22Rv1 (cell line): ENCODE measurements at regions not wholly inside any gene's neighbourhood (a gene's known extent, or its start where the extent isn't known, plus 50 kb on each side); places are given as distances from the start of the nearest gene placed in this dataset.

Source experiments
- ZFX ChIP-seq: fragments of 450-650 bp; IDR thresholded peaks from 2 replicates; pipeline ENCODE4 v1.6.1; 2017; ENCODE audit warnings: antibody characterized with exemption, borderline replicate concordance
- TF ChIP-seq, protein P1 (sequence below): fragments of 450-650 bp; IDR thresholded peaks from 2 replicates; pipeline ENCODE4 v1.5.1; 2017; ENCODE audit warnings: mild to moderate bottlenecking

DNA sequence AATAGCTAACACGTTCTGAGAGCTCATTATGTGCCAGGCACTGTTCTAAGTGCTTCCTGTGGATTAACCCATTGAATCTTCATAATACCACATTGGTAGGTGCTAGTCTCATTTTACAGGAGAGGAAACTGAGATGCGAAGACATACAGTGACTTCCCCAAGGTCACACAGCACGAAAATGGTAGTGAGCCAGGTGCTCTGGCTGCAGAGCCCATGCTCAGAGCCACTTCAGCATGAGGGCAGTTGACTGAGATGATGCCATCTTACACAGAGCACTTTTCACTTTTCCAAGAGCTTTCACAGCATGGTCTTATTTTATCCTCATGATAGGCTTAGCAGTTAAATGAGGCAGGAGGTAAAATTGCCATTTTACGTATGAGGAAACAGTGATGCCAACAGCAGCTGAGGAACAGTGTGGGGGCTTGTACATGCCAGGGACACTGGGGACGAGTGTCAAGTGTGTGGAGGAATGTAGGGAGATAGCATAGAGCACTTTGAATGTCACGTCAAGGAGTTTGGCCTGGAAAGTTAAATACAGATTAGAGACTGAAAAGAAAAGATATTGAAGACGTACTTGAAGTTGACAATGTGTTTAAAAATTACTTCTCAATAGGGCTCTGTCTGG is 180.0 kb downstream of the KIF4B start:
- TF ChIP-seq, protein P1, sequence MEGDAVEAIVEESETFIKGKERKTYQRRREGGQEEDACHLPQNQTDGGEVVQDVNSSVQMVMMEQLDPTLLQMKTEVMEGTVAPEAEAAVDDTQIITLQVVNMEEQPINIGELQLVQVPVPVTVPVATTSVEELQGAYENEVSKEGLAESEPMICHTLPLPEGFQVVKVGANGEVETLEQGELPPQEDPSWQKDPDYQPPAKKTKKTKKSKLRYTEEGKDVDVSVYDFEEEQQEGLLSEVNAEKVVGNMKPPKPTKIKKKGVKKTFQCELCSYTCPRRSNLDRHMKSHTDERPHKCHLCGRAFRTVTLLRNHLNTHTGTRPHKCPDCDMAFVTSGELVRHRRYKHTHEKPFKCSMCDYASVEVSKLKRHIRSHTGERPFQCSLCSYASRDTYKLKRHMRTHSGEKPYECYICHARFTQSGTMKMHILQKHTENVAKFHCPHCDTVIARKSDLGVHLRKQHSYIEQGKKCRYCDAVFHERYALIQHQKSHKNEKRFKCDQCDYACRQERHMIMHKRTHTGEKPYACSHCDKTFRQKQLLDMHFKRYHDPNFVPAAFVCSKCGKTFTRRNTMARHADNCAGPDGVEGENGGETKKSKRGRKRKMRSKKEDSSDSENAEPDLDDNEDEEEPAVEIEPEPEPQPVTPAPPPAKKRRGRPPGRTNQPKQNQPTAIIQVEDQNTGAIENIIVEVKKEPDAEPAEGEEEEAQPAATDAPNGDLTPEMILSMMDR = no peak
- no peak for TF ChIP-seq ZFX
